Spleen (tissue), 7 donors: ENCODE measurements at regions not wholly inside any gene's neighbourhood (a gene's known extent, or its start where the extent isn't known, plus 50 kb on each side); places are given as distances from the start of the nearest gene placed in this dataset.

Experiments used
- CTCF ChIP-seq, 11 experiments: fragments of 200-600 bp in 7 of 11; fragments of 450-650 bp in 4 of 11; sonication (generic) in 4 of 11; IDR thresholded peaks in 8 of 11; conservative IDR thresholded peaks in 3 of 11; 1 replicate in 7 of 11; 2 replicates in 4 of 11; pipeline versions ENCODE4 v1.4.0 to v1.8.0; 2016 to 2021; ENCODE audit warnings: antibody characterized with exemption in 11 of 11, inconsistent platforms in 4 of 11, mild to moderate bottlenecking in 1 of 11
- POLR2A ChIP-seq, 3 donors: fragments of 450-650 bp; IDR thresholded peaks; one replicate each; pipeline ENCODE4 v1.5.1; 2017; ENCODE audit warnings: antibody characterized with exemption in 3 of 3, mild to moderate bottlenecking in 1 of 3
- POLR2AphosphoS5 ChIP-seq, 3 donors: sonication (generic); formaldehyde crosslinking; IDR thresholded peaks; one replicate each; pipeline ENCODE4 v1.5.1; 2017; ENCODE audit warnings: antibody characterized with exemption in 3 of 3
- donor health status: DM: no; HTN: no; CAD: no; lungs with moderate emphysema.
- donor health status: DM: no; HTN: no; CAD: no.
- donor health status: DM: no; HTN: no; CAD: no.

- no peak for TF ChIP-seq POLR2AphosphoS5 (IDR thresholded peaks at IDR 0.05)
- TF ChIP-seq CTCF (IDR thresholded peaks at IDR 0.05 in 8 of 11, conservative IDR thresholded peaks at IDR 0.05 in 3 of 11): no peak
- TF ChIP-seq POLR2A (IDR thresholded peaks at IDR 0.05): no peak
Observed at GRCh38 chr6:1188199-1188598, 123.7 kb upstream of the FOXQ1 start.
